Kidney tubule cell (primary cell): ENCODE measurements at regions not wholly inside any gene's neighbourhood (a gene's known extent, or its start where the extent isn't known, plus 50 kb on each side); places are given as distances from the start of the nearest gene placed in this dataset.
A peak's percentile ranks its signal among the peaks of the same experiment; 100 is the strongest.
"Not testable (repeated sequence)": the region's sequence is repeated elsewhere in the genome, so short reads cannot be mapped to it uniquely, and the experiment has no call there.

Source experiments
- DNase-seq: peaks from one replicate; pipeline ENCODE4 v3.0.0-alpha.2; 2018; ENCODE audit warnings: low spot score

DNA sequence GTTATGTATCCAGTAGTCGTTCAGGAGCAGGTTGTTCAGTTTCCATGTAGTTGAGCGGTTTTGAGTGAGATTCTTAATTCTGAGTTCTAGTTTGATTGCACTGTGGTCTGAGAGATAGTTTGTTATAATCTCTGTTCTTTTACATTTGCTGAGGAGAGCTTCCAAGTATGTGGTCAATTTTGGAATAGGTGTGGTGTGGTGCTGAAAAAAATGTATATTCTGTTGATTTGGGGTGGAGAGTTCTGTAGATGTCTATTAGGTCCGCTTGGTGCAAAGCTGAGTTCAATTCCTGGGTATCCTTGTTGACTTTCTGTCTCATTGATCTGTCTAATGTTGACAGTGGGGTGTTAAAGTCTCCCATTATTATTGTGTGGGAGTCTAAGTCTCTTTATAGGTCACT lies 68.6 kb upstream of the IZUMO1R start:
- DNase-seq = not testable (repeated sequence)

DNA sequence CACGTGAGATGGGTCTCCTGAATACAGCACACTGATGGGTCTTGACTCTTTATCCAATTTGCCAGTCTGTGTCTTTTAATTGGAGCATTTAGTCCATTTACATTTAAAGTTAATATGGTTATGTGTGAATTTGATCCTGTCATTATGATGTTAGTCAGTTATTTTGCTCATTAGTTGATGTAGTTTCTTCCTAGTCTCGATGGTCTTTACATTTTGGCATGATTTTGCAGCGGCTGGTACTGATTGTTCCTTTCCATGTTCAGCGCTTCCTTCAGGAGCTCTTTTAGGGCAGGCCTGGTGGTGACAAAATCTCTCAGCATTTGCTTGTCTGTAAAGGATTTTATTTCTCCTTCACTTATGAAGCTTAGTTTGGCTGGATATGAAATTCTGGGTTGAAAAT lies 68.0 kb upstream of the IZUMO1R start:
- not testable (repeated sequence) for DNase-seq

DNA sequence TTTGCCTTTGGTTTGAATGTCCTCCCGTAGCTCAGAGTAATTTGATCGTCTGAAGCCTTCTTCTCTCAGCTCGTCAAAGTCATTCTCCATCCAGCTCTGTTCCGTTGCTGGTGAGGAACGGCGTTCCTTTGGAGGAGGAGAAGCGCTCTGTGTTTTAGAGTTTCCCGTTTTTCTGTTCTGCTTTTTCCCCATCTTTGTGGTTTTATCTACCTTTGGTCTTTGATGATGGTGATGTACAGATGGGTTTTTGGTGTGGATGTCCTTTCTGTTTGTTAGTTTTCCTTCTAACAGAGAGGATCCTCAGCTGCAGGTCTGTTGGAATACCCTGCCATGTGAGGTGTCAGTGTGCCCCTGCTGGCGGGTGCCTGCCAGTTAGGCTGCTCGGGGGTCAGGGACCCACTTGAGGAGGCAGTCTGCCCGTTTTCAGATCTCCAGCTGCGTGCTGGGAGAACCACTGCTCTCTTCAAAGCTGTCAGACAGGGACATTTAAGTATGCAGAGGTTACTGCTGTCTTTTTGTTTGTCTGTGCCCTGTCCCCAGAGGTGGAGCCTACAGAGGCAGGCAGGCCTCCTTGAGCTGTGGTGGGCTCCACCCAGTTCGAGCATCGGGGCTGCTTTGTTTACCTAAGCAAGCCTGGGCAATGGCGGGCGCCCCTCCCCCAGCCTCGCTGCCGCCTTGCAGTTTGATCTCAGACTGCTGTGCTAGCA lies 66.8 kb upstream of the IZUMO1R start:
- not testable (repeated sequence) for DNase-seq

DNA sequence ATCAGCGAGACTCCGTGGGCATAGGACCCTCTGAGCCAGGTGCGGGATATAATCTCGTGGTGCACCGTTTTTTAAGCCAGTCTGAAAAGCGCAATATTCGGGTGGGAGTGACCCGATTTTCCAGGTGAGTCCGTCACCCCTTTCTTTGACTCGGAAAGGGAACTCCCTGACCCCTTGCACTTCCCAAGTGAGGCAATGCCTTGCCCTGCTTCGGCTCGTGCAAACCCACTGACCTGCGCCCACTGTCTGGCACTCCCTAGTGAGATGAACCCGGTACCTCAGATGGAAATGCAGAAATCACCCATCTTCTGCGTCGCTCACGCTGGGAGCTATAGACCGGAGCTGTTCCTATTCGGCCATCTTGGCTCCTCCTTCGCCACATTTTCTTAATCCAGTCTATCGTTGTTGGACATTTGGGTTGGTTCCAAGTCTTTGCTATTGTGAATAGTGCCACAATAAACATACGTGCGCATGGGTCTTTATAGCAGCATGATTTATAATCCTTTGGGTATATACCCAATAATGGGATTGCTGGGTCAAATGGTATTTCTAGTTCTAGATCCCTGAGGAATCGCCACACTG lies 66.1 kb upstream of the IZUMO1R start:
- not testable (repeated sequence) for DNase-seq

DNA sequence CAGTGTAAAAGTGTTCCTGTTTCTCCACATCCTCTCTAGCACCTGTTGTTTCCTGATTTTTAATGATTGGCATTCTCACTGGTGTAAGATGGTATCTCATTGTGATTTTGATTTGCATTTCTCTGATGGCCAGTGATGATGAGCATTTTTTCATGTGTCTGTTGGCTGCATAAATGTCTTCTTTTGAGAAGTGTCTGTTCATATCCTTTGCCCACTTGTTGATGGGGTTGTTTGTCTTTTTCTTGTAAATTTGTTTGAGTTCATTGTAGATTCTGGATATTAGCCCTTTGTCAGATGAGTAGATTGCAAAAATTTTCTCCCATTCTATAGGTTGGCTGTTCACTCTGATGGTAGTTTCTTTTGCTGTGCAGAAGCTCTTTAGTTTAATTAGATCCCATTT lies 65.6 kb upstream of the IZUMO1R start:
- not testable (repeated sequence) for DNase-seq

DNA sequence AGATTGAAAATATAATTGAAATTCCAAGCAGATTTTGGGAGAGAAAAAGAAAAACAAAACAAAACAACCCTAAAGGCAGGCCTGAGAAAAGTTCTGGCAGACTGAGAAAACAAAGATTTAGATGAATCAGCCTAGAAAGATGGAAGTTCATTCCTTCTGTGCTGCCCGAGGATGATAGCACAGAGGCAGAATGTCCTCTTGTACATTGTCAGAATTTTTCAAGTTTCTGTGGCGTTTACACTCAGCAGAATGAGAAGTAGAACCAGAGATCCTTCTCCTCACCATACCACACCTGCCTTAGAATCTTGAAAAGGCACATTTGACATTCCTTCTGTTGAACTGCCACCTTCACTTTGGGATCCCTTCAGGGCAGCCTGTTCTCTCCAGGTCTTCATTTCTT lies 62.5 kb upstream of the IZUMO1R start:
- no peak for DNase-seq

DNA sequence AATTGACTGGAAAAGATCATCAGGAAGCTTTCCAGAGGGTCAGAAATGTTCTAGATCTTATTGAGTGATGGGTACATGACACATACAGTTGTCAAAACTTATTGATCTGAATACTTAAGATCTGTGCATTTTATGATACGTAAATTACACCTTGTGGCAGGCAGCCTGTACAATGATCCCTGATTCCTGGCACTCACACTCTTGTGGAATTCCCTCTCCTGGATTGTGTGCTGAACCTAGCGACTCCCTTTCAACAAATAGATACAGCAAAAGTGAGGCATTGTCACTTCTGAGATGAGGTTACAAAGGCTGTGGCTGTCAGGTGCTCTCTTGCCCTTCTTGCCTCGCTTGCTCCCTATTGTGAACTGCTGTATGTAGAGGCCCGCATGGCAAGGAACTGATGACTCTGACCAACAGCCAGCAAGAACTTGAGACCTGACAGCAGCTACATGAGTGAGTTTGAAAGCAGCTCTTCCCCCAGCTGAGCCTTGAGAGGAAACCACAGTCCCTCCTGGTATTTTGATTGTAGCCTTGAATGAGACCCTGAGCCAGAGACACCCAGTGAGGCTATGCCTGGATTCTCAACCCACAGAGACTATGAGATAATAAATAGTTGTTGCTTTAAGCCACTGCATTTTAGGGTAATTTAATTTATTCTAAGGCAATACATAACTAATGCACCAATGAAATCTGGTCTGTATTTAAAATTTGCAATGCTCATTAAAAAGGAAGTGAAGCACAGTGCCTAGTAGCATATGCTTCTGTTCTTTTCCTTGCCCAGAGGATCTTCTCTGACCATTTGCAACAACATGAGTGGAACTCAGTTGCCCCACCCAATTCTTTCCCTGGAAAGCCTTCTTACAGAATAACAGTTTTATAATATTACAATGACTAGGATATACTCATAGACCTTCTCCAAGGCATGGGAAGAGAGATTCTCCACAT lies 60.5 kb upstream of the IZUMO1R start:
- DNase-seq = no peak

DNA sequence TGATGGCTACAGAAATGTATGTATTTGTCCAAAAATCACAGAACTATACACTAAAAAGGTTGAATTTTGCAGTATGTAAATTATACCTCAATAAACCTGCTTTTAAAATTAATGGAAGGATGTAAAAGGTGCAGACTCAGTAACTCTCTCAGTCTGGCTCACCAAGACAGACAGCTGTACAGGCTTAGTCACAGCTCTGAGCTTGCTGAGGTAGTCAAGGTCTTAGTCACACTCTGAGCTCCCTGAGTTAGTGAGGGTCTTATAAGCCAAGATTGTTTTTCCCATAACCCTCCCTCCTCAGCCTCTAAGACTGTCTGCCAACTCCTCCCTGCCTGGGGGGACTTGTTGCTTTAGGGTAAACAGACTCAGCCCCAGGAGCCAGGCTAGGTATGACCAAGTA lies 59.3 kb upstream of the IZUMO1R start:
- peak; percentile 2 for DNase-seq

DNA sequence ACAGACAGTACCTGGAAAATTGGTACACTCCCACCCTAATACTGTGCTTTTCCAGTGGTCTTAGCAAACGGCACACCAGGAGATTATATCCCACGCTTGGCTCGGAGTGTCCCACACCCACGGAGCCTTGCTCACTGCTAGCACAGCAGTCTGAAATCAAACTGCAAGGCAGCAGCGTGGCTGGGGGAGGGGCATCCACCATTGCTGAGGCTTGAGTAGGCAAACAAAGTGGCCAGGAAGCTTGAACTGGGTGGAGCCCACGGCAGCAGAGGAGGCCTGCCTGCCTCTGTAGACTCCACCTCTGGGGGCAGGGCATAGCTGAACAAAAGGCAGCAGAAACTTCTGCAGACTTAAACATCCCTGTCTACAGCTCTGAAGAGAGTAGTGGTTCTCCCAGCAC lies 56.1 kb upstream of the IZUMO1R start:
- DNase-seq = not testable (repeated sequence)

DNA sequence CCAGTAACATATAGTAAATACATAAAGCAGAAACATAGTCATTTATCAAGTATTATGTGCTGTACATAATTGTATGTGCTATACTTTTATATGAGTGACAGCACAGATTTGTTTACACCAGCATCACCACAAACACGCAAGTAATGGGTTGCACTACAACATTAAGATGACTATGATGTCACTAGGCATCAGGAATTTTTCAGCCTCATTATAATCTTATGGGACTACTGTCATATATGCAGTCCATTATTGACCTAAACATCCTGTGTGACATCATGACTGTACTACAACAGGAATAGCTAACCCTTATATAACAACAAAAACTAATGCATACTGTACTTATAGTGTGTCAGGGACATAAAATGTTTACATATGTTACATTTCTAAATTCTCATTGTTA lies 50.2 kb upstream of the IZUMO1R start:
- DNase-seq = no peak
